A549 (cell line): ENCODE measurements at regions not wholly inside any gene's neighbourhood (a gene's known extent, or its start where the extent isn't known, plus 50 kb on each side); places are given as distances from the start of the nearest gene placed in this dataset.

Source experiments
- BCL3 ChIP-seq: fragments of >200 bp; sonication (Bioruptor Twin); formaldehyde crosslinking; IDR thresholded peaks from 3 replicates; pipeline ENCODE4 v1.6.1; 2016
- CEBPB ChIP-seq, 2 experiments: fragments of >200 bp in 1 of 2; sonication (Bioruptor Twin) in 1 of 2; formaldehyde crosslinking in 1 of 2; IDR thresholded peaks; 2 replicates each; pipeline ENCODE4 v1.6.1; 2012 to 2016
- ESRRA ChIP-seq: fragments of 150-350 bp; IDR thresholded peaks from 2 replicates; pipeline ENCODE4 v1.6.1; 2014; ENCODE audit warnings: mild to moderate bottlenecking, low read length, borderline replicate concordance
- KDM5A ChIP-seq: fragments of 200-600 bp; sonication (generic); IDR thresholded peaks from 2 replicates; pipeline ENCODE4 v1.6.1; 2016; ENCODE audit warnings: antibody characterized with exemption, mild to moderate bottlenecking
- MAX ChIP-seq: IDR thresholded peaks from 2 replicates; pipeline ENCODE4 v1.6.1; 2012
- NR3C1 ChIP-seq: fragments of >200 bp; sonication (Bioruptor Twin); formaldehyde crosslinking; IDR thresholded peaks from 3 replicates; pipeline ENCODE4 v1.6.1; 2017
- PHF8 ChIP-seq: fragments of 200-600 bp; sonication (generic); IDR thresholded peaks from 2 replicates; pipeline ENCODE4 v1.6.1; 2016; ENCODE audit warnings: low read depth, mild to moderate bottlenecking, antibody characterized with exemption, moderate library complexity, borderline replicate concordance
- POLR2A ChIP-seq: IDR thresholded peaks from 2 replicates; pipeline ENCODE4 v1.6.1; 2012; ENCODE audit warnings: mild to moderate bottlenecking, low read length
- RAD21 ChIP-seq, 2 experiments: fragments of >200 bp in 1 of 2; sonication (Bioruptor Twin) in 1 of 2; formaldehyde crosslinking in 1 of 2; IDR thresholded peaks in 1 of 2; conservative IDR thresholded peaks in 1 of 2; 2 replicates in 1 of 2; 3 replicates in 1 of 2; pipeline ENCODE4 v1.6.1; 2012 to 2018; ENCODE audit warnings: inconsistent platforms in 1 of 2
- ZNF302 ChIP-seq: fragments of 250-450 bp; sonication (Bioruptor Pico); IDR thresholded peaks from 2 replicates; pipeline ENCODE4 v1.9.0; 2021; ENCODE audit warnings: inconsistent platforms, mild to moderate bottlenecking, moderate library complexity
- TF ChIP-seq, protein P1 (sequence below): fragments of >200 bp; sonication (Bioruptor Twin); formaldehyde crosslinking; IDR thresholded peaks from 3 replicates; pipeline ENCODE4 v1.5.1; 2016
- TF ChIP-seq, protein P2 (sequence below): IDR thresholded peaks from 2 replicates; pipeline ENCODE4 v1.6.1; 2012
- TF ChIP-seq, protein P3 (sequence below): fragments of 250-450 bp; sonication (Bioruptor Pico); IDR thresholded peaks from 2 replicates; pipeline ENCODE4 v1.5.0; 2021; ENCODE audit warnings: mild to moderate bottlenecking, moderate library complexity, borderline replicate concordance

GRCh38 chr4:23234716-23235115 is 542.0 kb downstream of the GBA3 start:
- TF ChIP-seq, protein P1, sequence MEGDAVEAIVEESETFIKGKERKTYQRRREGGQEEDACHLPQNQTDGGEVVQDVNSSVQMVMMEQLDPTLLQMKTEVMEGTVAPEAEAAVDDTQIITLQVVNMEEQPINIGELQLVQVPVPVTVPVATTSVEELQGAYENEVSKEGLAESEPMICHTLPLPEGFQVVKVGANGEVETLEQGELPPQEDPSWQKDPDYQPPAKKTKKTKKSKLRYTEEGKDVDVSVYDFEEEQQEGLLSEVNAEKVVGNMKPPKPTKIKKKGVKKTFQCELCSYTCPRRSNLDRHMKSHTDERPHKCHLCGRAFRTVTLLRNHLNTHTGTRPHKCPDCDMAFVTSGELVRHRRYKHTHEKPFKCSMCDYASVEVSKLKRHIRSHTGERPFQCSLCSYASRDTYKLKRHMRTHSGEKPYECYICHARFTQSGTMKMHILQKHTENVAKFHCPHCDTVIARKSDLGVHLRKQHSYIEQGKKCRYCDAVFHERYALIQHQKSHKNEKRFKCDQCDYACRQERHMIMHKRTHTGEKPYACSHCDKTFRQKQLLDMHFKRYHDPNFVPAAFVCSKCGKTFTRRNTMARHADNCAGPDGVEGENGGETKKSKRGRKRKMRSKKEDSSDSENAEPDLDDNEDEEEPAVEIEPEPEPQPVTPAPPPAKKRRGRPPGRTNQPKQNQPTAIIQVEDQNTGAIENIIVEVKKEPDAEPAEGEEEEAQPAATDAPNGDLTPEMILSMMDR: no peak
- TF ChIP-seq ZNF302 (CRISPR knock-in tag): no peak
- no peak for TF ChIP-seq POLR2A
- TF ChIP-seq, protein P2, sequence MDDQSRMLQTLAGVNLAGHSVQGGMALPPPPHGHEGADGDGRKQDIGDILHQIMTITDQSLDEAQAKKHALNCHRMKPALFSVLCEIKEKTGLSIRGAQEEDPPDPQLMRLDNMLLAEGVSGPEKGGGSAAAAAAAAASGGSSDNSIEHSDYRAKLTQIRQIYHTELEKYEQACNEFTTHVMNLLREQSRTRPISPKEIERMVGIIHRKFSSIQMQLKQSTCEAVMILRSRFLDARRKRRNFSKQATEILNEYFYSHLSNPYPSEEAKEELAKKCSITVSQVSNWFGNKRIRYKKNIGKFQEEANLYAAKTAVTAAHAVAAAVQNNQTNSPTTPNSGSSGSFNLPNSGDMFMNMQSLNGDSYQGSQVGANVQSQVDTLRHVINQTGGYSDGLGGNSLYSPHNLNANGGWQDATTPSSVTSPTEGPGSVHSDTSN: no peak
- TF ChIP-seq BCL3: no peak
- TF ChIP-seq CEBPB (IDR thresholded peaks at IDR 0.05): no peak
- no peak for TF ChIP-seq MAX
- TF ChIP-seq, protein P3, sequence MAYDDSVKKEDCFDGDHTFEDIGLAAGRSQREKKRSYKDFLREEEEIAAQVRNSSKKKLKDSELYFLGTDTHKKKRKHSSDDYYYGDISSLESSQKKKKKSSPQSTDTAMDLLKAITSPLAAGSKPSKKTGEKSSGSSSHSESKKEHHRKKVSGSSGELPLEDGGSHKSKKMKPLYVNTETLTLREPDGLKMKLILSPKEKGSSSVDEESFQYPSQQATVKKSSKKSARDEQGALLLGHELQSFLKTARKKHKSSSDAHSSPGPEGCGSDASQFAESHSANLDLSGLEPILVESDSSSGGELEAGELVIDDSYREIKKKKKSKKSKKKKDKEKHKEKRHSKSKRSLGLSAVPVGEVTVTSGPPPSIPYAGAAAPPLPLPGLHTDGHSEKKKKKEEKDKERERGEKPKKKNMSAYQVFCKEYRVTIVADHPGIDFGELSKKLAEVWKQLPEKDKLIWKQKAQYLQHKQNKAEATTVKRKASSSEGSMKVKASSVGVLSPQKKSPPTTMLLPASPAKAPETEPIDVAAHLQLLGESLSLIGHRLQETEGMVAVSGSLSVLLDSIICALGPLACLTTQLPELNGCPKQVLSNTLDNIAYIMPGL: no peak
- no peak for TF ChIP-seq ESRRA
- TF ChIP-seq NR3C1: no peak
- no peak for TF ChIP-seq RAD21 (conservative IDR thresholded peaks at IDR 0.05 in 1 of 2, IDR thresholded peaks at IDR 0.05 in 1 of 2)
- TF ChIP-seq KDM5A: no peak
- TF ChIP-seq PHF8: no peak
